Ishikawa (cell line): ENCODE measurements at regions not wholly inside any gene's neighbourhood (a gene's known extent, or its start where the extent isn't known, plus 50 kb on each side); places are given as distances from the start of the nearest gene placed in this dataset.

Experiments used
- CEBPB ChIP-seq: IDR thresholded peaks from 2 replicates; pipeline ENCODE4 v1.6.1; 2012
- CREB1 ChIP-seq: IDR thresholded peaks from 2 replicates; pipeline ENCODE4 v1.6.1; 2012; ENCODE audit warnings: low read depth
- EGR1 ChIP-seq: IDR thresholded peaks from 2 replicates; pipeline ENCODE4 v1.6.1; 2012
- EP300 ChIP-seq: IDR thresholded peaks from 2 replicates; pipeline ENCODE4 v1.6.1; 2012; ENCODE audit warnings: borderline replicate concordance
- FOXM1 ChIP-seq: IDR thresholded peaks from 2 replicates; pipeline ENCODE4 v1.6.1; 2012; ENCODE audit warnings: low read depth, borderline replicate concordance
- NFIC ChIP-seq: IDR thresholded peaks from 2 replicates; pipeline ENCODE4 v1.6.1; 2012
- RAD21 ChIP-seq: IDR thresholded peaks from 2 replicates; pipeline ENCODE4 v1.6.1; 2012; ENCODE audit warnings: low read depth
- TAF1 ChIP-seq: IDR thresholded peaks from 2 replicates; pipeline ENCODE4 v1.6.1; 2012; ENCODE audit warnings: low read depth, mild to moderate bottlenecking
- TCF12 ChIP-seq: IDR thresholded peaks from 2 replicates; pipeline ENCODE4 v1.6.1; 2012; ENCODE audit warnings: low read depth
- TEAD4 ChIP-seq: IDR thresholded peaks from 2 replicates; pipeline ENCODE4 v1.6.1; 2012
- YY1 ChIP-seq: IDR thresholded peaks from 2 replicates; pipeline ENCODE4 v1.6.1; 2012; ENCODE audit warnings: low read depth
- ZBTB7A ChIP-seq: IDR thresholded peaks from 2 replicates; pipeline ENCODE4 v1.6.1; 2012; ENCODE audit warnings: low read depth
- TF ChIP-seq, protein P1 (sequence below): IDR thresholded peaks from 2 replicates; pipeline ENCODE4 v1.6.1; 2012; ENCODE audit warnings: low read depth, mild to moderate bottlenecking
- TF ChIP-seq, protein P2 (sequence below): IDR thresholded peaks from 2 replicates; pipeline ENCODE4 v1.6.1; 2012
- TF ChIP-seq, protein P3 (sequence below): IDR thresholded peaks from 2 replicates; pipeline ENCODE4 v1.6.1; 2012

DNA sequence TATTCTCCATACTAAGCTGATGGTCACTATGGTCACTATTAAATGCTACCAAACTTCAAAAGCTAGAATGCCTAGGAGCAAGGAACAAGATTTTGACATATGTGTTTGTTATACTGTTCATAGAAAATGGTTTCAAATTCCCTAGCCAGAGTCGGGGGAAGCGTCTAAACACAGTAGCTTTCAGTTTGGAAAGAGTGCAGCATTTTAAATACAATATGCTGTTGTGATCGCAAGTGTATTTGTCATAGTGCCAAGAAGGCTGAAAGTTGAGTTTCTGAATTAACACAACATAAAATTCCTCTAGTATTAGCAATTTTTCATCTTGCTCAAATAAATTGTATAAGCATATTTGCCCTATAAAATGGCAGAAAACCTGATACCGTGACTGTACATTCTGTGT lies 280.4 kb downstream of the ZNF608 start:
- TF ChIP-seq, protein P1, sequence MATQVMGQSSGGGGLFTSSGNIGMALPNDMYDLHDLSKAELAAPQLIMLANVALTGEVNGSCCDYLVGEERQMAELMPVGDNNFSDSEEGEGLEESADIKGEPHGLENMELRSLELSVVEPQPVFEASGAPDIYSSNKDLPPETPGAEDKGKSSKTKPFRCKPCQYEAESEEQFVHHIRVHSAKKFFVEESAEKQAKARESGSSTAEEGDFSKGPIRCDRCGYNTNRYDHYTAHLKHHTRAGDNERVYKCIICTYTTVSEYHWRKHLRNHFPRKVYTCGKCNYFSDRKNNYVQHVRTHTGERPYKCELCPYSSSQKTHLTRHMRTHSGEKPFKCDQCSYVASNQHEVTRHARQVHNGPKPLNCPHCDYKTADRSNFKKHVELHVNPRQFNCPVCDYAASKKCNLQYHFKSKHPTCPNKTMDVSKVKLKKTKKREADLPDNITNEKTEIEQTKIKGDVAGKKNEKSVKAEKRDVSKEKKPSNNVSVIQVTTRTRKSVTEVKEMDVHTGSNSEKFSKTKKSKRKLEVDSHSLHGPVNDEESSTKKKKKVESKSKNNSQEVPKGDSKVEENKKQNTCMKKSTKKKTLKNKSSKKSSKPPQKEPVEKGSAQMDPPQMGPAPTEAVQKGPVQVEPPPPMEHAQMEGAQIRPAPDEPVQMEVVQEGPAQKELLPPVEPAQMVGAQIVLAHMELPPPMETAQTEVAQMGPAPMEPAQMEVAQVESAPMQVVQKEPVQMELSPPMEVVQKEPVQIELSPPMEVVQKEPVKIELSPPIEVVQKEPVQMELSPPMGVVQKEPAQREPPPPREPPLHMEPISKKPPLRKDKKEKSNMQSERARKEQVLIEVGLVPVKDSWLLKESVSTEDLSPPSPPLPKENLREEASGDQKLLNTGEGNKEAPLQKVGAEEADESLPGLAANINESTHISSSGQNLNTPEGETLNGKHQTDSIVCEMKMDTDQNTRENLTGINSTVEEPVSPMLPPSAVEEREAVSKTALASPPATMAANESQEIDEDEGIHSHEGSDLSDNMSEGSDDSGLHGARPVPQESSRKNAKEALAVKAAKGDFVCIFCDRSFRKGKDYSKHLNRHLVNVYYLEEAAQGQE: no peak
- no peak for TF ChIP-seq RAD21
- no peak for TF ChIP-seq CEBPB

DNA sequence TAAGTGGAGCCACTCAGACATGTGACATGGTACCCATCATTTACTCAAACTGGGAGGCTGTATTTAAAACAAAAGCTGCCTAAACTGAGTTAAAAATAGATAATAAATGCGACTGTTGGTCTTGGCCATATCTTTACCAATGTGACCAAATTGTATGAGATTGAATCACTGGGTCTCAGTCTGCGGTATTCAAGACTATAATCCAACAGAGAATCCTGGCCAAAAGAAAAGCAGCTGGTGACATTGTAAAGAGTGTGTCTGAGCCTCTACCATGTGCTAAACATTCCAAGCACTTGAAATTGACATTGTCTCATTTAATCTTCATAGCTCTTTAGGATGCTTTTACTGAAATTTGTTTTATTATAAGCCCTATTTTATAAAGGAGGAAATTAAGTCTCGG lies 282.6 kb downstream of the ZNF608 start:
- TF ChIP-seq NFIC (no peak), RAD21 (no peak), EP300 (no peak), EGR1 (no peak), CREB1 (no peak), TAF1 (no peak), ZBTB7A (no peak), CEBPB (no peak), FOXM1 (no peak), TCF12 (no peak), YY1 (no peak), TEAD4 (no peak)
- TF ChIP-seq, protein P2, sequence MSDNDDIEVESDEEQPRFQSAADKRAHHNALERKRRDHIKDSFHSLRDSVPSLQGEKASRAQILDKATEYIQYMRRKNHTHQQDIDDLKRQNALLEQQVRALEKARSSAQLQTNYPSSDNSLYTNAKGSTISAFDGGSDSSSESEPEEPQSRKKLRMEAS: no peak
- TF ChIP-seq, protein P3, sequence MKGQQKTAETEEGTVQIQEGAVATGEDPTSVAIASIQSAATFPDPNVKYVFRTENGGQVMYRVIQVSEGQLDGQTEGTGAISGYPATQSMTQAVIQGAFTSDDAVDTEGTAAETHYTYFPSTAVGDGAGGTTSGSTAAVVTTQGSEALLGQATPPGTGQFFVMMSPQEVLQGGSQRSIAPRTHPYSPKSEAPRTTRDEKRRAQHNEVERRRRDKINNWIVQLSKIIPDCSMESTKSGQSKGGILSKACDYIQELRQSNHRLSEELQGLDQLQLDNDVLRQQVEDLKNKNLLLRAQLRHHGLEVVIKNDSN: no peak
- TF ChIP-seq, protein P1: no peak

DNA sequence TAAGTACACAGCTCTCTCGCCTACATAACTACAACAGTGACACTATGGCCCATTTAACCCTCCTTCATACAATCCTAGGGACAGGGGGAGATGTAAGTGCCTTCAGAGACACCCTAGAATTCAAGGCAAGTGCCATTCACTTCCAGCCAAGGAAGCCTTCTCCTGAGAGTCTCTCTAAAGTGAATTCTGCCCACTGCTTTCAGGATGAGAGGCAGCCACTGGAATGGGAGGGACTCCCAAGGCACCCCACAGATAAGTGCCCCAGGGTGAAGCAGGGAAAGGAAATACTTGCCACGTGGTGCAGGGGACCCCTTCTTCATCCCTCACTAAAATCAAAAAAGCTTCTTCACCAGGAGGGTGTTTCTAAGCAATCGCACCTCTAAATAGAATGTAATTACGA lies 283.7 kb downstream of the ZNF608 start:
- no peak for TF ChIP-seq CREB1
- TF ChIP-seq, protein P3: no peak
- TF ChIP-seq, protein P2: no peak
- no peak for TF ChIP-seq ZBTB7A
- TF ChIP-seq FOXM1: no peak
- TF ChIP-seq, protein P1: no peak

DNA sequence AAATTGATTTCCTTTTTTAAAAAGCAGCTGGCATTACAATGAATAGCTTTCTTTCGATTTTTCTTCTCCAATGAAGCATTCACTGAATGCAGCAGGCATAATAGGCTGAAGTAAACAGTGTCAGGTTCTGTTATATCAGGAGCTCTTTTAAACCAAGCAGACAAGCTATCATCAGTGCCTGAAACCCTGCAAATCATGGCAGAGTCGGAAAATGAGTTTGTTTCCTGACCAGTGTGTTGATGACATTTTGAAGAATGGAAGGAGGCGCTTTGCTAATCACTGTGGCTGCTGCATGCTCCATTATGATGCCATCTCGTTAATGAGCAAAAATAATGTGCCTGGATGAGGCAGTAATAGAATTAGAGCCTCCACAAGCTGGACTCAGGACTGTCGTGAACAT lies 284.5 kb downstream of the ZNF608 start:
- TF ChIP-seq CEBPB (no peak), FOXM1 (0 out of 2 replicates have a peak, but pooled peaks have one; percentile 32)

DNA sequence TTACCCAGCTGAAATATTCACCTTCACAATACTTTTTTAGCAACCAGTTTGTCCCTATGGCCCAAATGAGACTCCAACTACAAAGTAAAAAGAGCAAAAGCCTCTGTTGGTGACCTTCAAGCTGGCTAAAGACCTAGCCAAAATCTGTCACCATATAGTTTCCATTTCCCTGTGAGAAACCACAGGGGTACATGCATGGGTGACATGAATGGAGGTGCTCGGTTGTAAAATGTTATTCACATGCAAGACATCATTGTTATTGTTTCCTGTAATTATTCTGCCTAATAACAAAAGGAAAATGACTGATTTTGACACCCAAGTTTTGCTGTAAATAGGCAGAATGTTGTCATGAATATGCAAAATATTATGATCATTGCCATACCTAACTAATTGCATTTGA lies 285.3 kb downstream of the ZNF608 start:
- TF ChIP-seq, protein P3: no peak
- TF ChIP-seq, protein P1: no peak
- no peak for TF ChIP-seq FOXM1
- no peak for TF ChIP-seq EGR1
- TF ChIP-seq CREB1: no peak
- no peak for TF ChIP-seq RAD21
- no peak for TF ChIP-seq YY1
- TF ChIP-seq EP300: no peak
- TF ChIP-seq, protein P2: no peak
- TF ChIP-seq ZBTB7A: no peak
- TF ChIP-seq TAF1: no peak
- TF ChIP-seq NFIC: no peak
- TF ChIP-seq TEAD4: no peak
- TF ChIP-seq CEBPB: no peak
- no peak for TF ChIP-seq TCF12
